HG02938 (cell line): ENCODE measurements at regions not wholly inside any gene's neighbourhood (a gene's known extent, or its start where the extent isn't known, plus 50 kb on each side); places are given as distances from the start of the nearest gene placed in this dataset.

Experiments used
- ATAC-seq: cut with Tn5 transposase; IDR thresholded peaks from one replicate; pipeline ENCODE4 v1.9.1; 2021; ENCODE audit warnings: mild to moderate bottlenecking, moderate library complexity; ENCODE audit not compliant: unreplicated experiment

DNA sequence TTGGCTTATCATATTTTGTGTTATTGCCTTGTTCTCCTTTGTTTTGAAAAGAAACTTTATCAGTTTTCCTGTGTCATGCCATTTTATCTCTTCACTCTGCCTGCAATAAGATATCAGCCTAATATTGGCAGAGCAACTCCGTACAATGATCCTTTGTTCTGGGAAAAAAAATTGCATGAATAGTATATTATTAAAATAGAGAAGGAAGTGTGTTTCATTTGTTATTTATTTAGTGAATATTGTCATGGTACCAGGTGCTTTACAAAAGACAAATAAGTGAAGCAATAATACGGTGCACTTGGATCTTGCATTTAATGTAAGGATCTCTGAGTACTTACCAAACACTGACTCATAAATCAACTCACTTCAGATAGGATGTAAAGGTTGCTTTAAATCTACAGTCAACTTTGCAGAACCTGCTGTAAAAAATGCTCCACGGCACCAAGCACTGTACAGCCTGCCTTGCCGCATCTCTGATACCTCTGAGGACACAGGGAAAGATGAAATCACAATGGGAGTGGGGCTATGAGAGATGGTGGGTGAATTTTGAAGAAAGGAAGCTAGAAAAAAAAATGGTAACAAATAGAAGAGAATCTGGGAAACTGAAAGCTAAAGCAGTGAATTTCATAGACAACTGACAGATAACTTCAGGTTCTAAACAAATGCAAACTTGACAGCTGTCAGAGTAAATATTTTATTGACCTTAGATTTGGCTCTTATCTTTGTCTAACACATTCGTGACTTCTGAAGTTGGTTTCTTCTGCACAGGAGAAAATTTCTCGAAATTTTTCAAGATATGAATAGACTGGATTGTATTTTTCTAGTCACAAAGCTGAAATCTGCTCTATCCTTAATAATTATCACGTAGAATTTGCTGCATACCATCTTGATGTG lies 232.1 kb downstream of the ENC1 start:
- ATAC-seq = no peak

DNA sequence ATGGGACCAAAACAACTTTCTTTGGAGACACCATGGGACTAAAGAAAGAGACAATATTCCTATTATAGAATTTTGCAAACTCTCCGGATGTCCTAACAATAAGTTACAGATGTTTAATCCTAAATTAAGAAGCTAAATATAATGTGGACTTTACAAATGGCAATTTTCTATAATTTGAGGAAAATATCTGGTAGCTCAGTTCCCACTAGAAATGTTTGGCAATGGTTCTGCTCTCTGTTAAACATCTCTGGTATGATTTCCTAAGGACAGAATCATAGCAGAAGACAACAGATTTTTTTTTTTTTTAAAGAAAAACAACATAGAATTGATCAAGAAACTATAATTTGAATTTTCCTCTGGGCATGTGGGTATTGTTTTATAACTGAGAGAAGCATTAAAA lies 232.8 kb downstream of the ENC1 start:
- ATAC-seq = no peak

DNA sequence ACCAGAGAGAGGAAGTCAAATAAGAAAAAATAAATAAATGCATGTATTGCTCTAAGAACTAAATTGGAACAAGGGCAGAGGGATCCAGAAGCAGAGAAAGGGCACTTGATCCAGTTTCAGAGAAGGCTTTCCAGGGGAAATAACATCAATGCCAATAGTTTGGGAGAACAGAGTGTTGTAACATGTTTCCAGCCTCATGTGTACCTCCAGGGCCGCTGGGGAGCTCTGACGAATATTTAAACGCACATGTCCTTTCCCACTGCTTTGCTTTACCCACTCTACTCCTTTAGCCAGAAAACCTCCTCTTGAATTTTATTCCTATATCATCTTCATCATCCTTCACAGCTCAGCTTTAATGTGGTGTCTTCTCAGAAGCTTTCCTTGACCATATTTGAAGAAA lies 233.7 kb downstream of the ENC1 start:
- ATAC-seq = no peak

DNA sequence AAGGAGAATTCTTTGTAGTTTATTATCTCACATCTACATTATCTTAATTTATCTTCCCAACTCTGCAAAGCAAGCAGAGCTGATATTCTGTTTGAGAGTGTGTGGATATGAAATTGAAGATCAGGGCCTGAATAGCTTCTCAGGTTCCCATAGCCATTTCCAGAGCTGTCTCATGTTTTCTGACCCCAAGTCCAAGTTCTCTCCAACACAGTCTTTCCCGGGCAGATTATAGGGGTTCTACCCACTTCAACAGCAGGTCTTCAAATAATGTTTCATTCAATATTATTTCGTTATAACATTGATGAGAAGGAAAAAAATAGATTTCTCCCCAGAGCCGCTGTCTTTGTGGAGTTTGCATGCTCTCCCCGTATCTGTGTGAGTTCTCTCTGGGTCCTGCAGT lies 234.9 kb downstream of the ENC1 start:
- ATAC-seq = no peak

DNA sequence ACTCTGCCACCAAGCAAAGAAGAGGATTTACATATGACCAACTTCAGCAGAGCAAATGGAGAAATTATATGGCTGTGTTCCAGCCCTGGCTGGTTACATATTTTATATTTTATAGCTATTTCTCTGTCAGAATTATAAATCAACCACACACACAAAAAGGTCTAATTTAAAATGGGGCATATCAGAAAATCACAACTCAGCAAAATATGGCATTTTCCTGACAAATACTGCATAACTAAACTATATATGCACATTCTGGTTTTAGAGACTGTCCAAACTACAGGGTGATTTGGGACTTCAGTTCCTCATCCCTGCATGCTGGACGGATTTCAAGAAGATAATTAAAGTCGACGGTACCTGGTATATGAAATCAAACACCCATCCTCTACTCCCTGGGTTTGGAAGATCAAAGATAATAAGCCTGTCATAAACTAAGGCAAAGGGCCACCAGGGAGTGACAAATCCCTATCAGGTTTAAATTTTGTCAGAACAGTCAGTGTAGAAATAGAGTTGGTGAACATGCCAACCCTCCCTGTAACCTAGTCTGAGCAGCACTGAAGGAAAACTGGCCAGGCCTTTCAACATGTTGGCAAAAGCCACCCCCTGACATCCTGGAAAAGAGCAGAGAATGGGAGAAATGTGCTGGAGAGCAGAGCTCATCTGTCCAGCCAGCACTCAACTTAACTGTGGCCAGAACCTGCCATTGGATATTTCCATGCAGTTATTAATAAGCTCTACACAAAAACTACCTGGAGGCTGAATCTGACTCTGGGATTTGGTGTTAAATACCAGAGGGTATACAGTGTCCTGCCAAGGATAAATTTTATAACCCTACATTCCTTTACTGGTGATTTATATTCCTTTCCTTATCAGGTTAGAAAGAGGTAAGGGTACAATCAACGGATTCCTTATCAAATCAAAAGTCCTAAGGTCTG lies 235.7 kb downstream of the ENC1 start:
- no peak for ATAC-seq

DNA sequence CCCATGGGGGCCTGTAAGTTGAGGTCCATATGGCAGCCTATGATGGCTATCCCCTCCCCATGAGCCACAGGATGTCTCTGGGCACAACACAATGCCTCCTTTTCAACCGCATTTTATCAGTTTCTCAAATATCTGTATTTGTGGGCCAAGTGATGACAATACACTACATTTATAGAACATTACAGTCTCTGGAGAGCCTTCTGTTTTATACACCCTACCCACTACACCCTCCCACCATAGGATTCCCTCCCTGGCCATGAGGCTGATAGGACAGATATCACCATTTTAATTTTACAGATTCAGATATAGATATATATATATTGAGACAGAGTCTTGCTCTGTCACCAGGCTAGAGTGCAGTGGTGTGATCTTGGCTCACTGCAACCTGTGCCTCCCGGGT lies 236.8 kb downstream of the ENC1 start:
- ATAC-seq = no peak

DNA sequence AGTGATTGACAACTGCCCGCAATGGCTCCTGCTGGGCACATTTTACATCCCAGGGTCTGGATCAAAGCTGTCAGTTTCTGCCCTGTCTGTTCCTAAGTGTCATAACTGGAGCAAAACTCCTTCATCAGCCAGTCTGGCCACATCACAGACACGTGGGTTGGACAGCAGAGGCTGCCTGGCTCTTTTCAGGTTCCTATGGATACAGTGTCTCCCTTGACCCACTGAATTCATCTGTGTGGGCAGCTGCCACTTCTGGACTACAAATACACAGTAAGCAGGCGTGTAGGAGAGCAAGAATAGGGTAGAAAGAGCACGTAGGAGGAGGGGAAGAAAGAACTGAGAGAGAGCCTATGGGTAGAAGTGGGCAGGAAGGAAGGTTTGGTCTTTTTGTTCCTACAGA lies 238.0 kb downstream of the ENC1 start:
- no peak for ATAC-seq

DNA sequence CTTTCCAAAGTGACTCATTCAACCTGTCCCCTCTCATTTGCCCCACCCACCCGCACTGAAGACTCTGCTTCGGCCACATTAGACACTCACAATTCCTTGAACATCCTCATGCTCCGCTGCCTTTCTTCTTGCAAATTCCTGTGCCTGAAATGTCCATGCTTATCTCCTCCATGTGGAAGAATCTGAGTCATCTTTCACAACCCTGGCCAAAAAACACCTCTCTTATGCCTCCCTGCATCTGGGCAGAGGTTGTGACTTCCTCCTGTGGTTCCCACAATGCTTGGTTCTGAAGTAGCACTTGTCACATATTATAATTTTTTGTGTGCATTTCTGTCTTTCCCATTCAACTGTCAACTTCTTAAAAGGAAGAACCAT lies 238.6 kb downstream of the ENC1 start:
- ATAC-seq = no peak

DNA sequence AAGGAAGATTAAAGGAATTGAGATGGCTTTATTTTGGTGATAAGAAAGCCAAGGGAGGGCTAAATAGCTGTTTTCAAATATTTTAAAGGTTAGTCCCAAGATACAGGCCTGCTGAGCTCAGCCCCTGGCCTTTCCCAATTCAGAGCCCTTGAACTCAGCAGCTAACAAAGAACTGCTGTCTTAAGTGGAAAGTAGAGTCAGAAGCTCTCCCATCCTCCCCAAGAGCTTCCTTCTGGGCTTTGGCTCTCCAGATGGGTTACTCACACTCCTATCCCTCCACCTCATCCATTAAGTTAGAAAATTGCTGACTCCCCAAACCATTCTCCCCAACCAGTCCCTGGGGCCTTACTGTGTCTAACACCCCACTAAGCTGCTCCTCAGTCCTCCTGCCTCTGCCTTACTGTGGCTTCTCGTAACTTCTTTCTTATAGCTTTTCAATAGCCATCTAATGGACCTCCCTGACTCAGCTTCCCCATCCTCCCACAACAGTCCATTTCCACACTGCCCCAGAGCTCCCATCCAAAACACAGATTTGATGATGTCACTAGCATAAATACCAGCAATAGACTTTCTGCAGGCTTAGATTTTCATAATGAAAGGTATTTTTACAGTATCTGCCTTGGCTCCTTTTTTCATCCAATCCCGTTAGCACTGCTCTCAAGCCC lies 239.1 kb downstream of the ENC1 start:
- no peak for ATAC-seq

DNA sequence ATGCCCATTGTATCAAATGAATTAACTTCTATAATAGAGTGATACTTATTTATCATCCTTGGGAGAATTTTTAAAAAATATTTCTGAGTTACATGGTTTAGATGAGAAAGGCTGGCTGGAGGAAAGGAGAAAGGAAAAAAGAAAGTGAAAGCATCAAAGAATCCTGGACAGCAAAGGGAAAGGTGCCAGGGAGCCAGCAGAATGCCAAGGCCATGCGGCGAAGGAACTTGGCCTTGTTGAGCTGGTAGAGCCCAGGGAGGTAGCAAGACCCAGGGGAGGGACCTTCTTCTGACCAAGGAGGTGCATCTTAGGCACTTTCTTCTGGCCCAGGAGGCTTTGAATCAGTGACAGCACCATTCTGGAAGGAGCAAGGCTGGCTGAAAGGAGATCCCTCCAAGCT lies 240.5 kb downstream of the ENC1 start:
- ATAC-seq = no peak

DNA sequence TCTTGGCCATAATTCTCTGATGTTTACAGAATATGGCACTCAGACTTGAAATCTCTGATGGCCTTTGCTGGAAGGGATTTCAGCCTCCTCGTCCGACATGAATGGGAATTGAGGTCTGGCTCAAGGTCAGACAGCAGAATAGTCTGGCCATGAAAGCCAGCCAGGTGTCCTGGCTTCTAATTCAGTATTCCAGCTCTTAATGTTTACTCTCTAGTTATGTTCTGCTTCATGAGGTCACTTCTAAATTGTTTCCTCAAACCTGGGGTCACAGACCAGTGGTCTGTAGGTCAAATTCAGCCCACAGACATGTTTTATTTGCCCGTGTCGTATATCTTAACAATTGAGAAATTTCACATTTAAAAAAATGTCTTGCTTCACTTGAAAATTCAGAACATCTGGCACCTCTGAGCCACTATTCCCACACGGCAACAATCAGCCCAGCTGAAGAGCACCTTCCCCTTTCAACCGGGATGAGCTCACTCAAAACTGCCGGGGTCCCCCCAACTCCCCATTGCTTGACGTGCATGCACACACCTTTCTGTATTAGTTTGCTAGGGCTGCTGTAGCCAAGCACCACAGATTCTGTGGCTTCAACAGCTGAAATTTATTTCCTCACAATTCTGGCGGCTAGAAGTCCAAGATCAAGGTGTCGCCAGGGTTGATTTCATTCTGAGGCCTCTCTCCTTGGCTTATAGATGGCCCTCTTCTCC lies 243.5 kb downstream of the ENC1 start:
- ATAC-seq = no peak

DNA sequence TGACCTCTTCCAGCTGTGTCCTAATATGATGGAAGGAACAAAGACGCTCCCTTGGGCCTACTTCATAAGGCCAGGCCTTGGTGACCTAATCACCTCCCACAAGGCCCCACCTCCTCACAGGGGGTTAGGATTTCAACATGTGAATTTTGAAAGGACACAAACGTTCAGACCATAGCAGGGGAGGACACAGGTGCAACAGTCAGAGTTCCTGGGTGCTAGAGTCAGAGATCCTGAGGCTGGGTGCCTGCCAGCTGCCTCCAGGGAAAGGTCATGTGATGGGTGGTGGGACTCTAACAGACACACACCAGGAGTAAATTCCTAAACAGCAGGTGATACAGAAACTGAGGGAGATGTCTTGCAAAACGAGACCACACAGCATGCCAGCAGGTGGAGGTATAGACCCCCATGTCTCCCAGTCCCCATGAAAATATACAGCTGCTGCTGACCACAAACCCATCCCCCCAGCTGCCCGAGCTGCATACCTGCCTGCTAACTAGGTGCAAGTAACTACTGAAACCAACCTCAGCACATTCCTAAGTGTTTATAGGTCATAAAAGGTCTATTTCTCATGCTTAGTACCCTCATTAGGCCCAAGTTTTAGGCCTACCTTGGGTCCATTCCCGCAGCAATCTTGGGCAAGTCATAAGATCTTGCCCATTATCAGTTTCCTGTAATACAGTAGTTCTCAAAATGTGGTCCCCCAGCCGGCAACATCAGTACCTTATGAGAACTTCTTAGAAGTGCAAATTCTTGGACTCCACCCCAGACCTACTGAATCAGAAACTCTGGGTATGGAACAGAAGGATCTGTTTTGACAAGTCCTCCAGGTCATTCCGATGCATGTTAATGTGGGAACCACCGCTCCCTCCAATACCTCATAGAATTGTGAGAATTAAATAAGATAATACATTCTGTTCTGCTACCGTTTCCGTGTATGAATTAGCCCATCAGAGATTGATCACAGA lies 245.3 kb downstream of the ENC1 start:
- ATAC-seq = no peak

DNA sequence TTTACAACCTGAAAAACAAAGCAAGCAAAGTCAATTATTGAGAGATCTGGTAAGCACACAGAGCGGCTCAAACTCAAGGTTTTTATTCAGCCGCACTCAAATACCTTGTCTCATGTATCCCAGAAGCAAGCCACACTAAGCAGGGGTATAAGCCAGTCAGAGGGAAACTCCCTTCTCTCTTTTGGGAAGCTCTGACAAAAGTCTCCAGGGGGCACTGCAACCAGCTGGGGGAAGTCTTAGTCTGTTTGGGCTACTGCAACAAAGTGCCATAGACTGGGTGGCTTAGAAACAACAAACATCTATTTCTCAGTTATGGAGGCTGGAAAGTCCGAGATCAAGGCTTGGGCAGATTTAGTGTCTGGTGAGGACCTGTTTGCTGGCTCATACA lies 246.0 kb downstream of the ENC1 start:
- no peak for ATAC-seq

DNA sequence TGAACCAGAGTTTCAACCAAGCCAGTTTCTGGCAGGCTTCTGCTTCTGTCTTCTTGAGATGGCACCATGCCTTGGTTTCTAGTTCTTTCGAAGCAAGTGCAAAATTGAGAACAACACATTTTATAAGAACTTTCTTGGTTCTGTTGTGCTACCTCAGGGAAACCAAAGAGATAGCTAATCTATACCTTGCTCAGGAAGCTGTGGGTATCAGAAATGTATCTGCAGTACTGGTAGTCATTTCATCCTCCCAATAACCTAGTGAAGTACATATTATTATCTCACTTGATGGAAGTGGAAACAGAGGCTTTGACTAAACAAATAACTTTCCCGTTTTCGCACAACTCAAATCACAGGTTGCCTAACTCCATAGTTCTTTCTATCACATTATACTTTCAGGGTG lies 246.6 kb downstream of the ENC1 start:
- no peak for ATAC-seq

DNA sequence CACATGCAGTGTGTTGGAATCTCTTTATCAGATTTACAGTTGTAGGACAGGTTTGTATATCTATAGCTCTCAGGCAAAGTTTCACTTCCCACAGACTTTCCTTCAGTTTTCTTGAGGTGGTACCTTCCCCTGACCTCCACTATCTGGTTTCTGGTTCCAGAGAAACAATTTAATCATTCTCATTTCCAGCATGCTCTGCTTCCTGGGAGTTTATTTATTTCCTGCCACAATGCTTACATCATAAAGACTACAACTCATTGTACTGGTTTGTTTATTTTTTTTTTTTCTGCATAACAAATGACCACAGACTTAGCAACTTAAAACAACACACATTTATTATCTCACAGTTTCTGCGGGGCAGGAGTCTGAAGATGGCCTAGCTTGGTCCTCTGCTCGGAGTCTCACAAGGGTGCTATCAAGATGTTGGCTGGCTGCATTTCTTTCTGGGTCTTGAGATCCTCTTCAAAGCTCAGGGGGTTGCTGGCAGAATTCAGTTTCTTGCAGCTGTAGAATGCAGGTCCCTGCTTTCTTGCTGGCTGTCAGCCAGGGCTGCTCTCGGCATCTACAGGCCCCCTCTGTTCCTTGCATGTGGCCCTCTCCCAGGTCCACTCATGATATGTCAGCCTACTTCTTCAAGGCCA lies 247.7 kb downstream of the ENC1 start:
- ATAC-seq = no peak

DNA sequence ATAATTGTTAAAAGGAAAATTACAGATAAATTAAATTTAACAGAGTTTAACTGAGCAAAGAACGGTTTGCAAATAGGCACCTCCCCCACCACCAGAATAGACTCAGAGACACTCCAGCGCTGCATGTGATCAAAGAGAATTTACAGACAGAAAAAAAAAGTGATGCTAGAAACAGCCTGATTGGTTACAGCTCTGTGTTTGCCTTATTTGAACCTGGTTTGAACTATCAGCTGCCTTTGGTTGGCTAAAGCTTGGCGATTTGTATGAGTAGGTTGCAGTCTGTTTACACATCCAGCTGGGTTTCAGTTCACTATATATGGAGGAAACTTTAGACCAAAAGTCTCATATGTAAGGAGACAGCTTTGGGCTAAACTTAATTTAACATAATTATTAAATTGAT lies 249.1 kb downstream of the ENC1 start:
- ATAC-seq = no peak

DNA sequence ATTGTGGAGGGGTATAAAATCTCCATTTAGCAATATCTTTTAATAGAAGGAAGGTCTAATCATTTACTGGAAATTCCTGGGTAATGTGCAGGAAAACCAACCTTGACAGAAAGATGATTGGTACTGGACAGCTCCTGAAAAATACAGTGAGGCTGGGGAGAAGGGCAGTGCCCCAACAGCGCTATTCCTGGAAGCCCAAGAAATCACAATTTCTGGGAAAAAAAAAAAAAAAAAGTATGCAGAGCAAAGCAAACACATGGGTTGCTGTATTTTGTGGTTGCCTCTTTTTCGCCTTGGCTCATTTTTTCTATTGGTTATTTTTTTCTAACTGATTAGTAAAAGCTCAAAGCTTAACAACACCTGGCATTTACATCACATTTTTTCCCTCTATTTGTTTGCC lies 249.7 kb downstream of the ENC1 start:
- ATAC-seq = no peak

DNA sequence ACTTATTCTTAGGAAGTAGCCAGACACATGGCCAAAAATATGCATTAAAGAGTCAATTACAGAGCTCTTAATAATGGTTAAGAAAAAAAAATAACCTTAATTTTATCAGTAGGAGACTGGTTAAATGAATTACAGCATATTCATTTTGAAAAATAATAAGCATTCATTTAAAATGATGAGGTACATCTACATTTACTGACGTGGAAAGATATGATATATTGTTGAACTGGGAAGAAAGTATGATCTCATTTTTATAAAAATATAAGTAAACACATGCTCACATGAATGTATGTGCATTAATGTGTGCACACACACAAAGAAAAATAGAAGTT lies 250.3 kb downstream of the ENC1 start:
- ATAC-seq = no peak

DNA sequence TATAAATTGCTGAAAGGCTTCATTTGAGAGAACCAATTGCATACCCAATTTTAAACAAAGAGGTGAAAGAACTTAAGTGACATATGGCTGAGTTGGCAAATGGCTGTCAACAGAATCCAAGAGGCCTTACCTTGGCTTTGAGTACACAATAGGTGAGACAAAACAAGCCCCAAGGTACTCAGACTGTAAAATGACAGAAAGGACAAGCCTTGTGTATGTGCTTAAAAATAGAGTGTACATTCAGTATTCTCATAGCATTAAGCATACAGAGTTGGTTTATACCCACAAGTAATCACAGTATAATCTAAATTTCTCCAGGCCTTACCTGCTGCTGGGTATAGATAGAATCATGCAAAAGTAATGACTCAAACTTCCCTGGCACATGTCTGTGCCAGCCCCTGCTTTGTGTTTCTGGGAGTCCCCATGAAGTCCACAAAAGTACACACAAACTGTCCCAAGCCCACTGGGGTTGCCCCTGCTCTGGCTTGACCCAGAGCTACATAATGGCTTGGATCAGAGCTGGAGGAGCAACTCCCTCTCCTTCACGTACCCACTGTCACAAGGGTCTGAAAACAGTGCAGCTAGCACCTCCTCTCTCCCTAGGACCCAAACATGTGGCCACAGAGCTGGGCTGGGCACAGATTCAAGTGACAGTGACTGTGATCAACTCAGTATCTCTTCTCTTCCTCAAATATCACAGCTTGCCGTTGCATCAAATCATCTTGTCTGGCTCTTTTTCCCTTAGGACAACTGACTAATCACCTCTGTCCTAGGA lies 250.8 kb downstream of the ENC1 start:
- no peak for ATAC-seq
